SU-DHL-6 (cell line): ENCODE measurements at regions not wholly inside any gene's neighbourhood (a gene's known extent, or its start where the extent isn't known, plus 50 kb on each side); places are given as distances from the start of the nearest gene placed in this dataset.

ENCODE experiments used
- EZH2phosphoT487 ChIP-seq: fragments of 200-600 bp; sonication (generic), shearing (Covaris generic); conservative IDR thresholded peaks from 2 replicates; pipeline ENCODE4 v1.6.1; 2018; ENCODE audit warnings: mild to moderate bottlenecking, antibody characterized with exemption, low read length, moderate library complexity, mixed read lengths
- TF ChIP-seq, protein P1 (sequence below): fragments of 200-600 bp; sonication (generic); IDR thresholded peaks from one replicate; pipeline ENCODE4 v1.5.1; 2017; ENCODE audit warnings: antibody characterized with exemption, mild to moderate bottlenecking, low read length, moderate library complexity; ENCODE audit not compliant: insufficient read depth, poor library complexity, severe bottlenecking

DNA sequence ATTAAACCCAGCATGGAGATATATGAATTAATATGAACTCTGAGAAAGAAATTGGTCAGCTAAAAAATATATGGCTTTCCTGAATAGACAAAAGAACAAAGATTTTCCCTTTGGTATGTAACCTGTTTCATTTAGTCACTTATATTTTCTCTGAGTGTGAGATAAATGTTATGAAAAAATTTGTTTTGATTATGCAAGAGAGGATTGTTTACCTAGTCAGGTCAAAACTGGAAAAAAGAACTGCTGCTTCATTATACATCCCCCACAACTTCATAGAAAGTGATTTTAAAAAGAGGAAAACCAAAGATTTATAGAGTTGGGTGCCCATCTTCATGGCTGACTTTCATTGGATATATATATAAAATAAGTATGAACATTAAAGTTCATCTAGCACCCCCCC lies 242.2 kb upstream of the FN1 start:
- TF ChIP-seq, protein P1, sequence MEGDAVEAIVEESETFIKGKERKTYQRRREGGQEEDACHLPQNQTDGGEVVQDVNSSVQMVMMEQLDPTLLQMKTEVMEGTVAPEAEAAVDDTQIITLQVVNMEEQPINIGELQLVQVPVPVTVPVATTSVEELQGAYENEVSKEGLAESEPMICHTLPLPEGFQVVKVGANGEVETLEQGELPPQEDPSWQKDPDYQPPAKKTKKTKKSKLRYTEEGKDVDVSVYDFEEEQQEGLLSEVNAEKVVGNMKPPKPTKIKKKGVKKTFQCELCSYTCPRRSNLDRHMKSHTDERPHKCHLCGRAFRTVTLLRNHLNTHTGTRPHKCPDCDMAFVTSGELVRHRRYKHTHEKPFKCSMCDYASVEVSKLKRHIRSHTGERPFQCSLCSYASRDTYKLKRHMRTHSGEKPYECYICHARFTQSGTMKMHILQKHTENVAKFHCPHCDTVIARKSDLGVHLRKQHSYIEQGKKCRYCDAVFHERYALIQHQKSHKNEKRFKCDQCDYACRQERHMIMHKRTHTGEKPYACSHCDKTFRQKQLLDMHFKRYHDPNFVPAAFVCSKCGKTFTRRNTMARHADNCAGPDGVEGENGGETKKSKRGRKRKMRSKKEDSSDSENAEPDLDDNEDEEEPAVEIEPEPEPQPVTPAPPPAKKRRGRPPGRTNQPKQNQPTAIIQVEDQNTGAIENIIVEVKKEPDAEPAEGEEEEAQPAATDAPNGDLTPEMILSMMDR = no peak
- no peak for TF ChIP-seq EZH2phosphoT487
